PC-3 (cell line): ENCODE measurements at regions not wholly inside any gene's neighbourhood (a gene's known extent, or its start where the extent isn't known, plus 50 kb on each side); places are given as distances from the start of the nearest gene placed in this dataset.
"Not testable (repeated sequence)": the region's sequence is repeated elsewhere in the genome, so short reads cannot be mapped to it uniquely, and the experiment has no call there.

Source experiments
- ATAC-seq: fragments of 200-7000 bp; cut with Tn5 transposase; 2 replicates; pipeline ENCODE4 v1.9.1; 2020; ENCODE audit warnings: mild to moderate bottlenecking, moderate library complexity
- BruUV-seq: library from RNA; stranded (reverse); fragments of 400-500 nt; replicated peaks from 2 replicates; lab custom pipeline; 2021; lab: Mats Ljungman, UMichigan
- CTCF ChIA-PET: fragments of 300-600 bp; sonication (Branson Sonifier 250); formaldehyde crosslinking; loops from one replicate; lab custom pipeline; 2022; ENCODE audit warnings: antibody characterized with exemption; lab: Charles Lee
- POLR2A ChIA-PET: fragments of 300-600 bp; sonication (Branson Sonifier 250); formaldehyde crosslinking; loops from one replicate; lab custom pipeline; 2022; ENCODE audit warnings: antibody characterized with exemption; ENCODE audit not compliant: unreplicated experiment; lab: Charles Lee
- DNase-seq: peaks from one replicate; pipeline ENCODE4 v3.0.0-alpha.2; 2015
- H2AFZ ChIP-seq: fragments of 300-600 bp; sonication (generic); 2 replicates; pipeline ENCODE4 v1.6.0; 2016; ENCODE audit warnings: antibody characterized with exemption, low read length
- H3F3A ChIP-seq: fragments of 300-600 bp; sonication (generic); one replicate; pipeline ENCODE4 v1.6.0; 2017; ENCODE audit warnings: antibody characterized with exemption, low read length, control low read depth, mild to moderate bottlenecking; ENCODE audit not compliant: unreplicated experiment
- H3K27ac ChIP-seq: fragments of 300-600 bp; sonication (generic); 2 replicates; pipeline ENCODE4 v1.5.1; 2016; ENCODE audit warnings: mild to moderate bottlenecking, low read length
- H3K27me3 ChIP-seq: fragments of 300-600 bp; sonication (generic); 2 replicates; pipeline ENCODE4 v1.6.1; 2016; ENCODE audit warnings: low read length, mixed read lengths
- H3K36me3 ChIP-seq: fragments of 300-600 bp; sonication (generic); 2 replicates; pipeline ENCODE4 v1.6.1; 2016; ENCODE audit warnings: low read depth, mixed run types, low read length, mixed read lengths
- H3K4me1 ChIP-seq: fragments of 300-600 bp; sonication (generic); 2 replicates; pipeline ENCODE4 v1.5.1; 2016; ENCODE audit warnings: low read length; ENCODE audit not compliant: insufficient read depth
- H3K4me2 ChIP-seq: fragments of 300-600 bp; sonication (generic); 2 replicates; pipeline ENCODE4 v1.6.0; 2016; ENCODE audit warnings: low read length
- H3K4me3 ChIP-seq: fragments of 300-600 bp; sonication (generic); 2 replicates; pipeline ENCODE4 v1.5.1; 2016; ENCODE audit warnings: mild to moderate bottlenecking, low read length, mixed read lengths
- H3K79me2 ChIP-seq: fragments of 300-600 bp; sonication (generic); 2 replicates; pipeline ENCODE4 v1.6.1; 2017; ENCODE audit warnings: low read length, mixed read lengths
- H3K9ac ChIP-seq: fragments of 300-600 bp; sonication (generic); 2 replicates; pipeline ENCODE4 v1.6.0; 2016; ENCODE audit warnings: mild to moderate bottlenecking, low read length
- H3K9me2 ChIP-seq: fragments of 300-600 bp; sonication (generic); replicated peaks from 2 replicates; pipeline ENCODE4 v1.6.1; 2016; ENCODE audit warnings: mixed run types, low read length, mixed read lengths
- H3K9me3 ChIP-seq: fragments of 300-600 bp; sonication (generic); 2 replicates; pipeline ENCODE4 v1.6.1; 2016; ENCODE audit warnings: low read length, mixed read lengths
- H4K20me1 ChIP-seq: fragments of 300-600 bp; sonication (generic); 2 replicates; pipeline ENCODE4 v1.6.1; 2016; ENCODE audit warnings: low read length, mixed read lengths
- EZH2 ChIP-seq: fragments of 300-600 bp; sonication (generic); IDR thresholded peaks from one replicate; pipeline ENCODE4 v1.6.1; 2017; ENCODE audit warnings: antibody characterized with exemption, mild to moderate bottlenecking, low read length; ENCODE audit not compliant: unreplicated experiment
- EZH2phosphoT487 ChIP-seq: fragments of 300-600 bp; sonication (generic); IDR thresholded peaks from 2 replicates; pipeline ENCODE4 v1.6.1; 2018; ENCODE audit warnings: mild to moderate bottlenecking, antibody characterized with exemption, low read length, borderline replicate concordance
- intact Hi-C: fragments of 100-400 bp; cut with micrococcal nuclease; formaldehyde crosslinking; loops from 2 replicates; pipeline ENCODE4 v1.9.0; 2023
- TF ChIP-seq, protein P1 (sequence below): fragments of 300-600 bp; sonication (generic); conservative IDR thresholded peaks from 2 replicates; pipeline ENCODE4 v1.5.1; 2017; ENCODE audit warnings: antibody characterized with exemption, low read depth, mild to moderate bottlenecking, low read length

DNA sequence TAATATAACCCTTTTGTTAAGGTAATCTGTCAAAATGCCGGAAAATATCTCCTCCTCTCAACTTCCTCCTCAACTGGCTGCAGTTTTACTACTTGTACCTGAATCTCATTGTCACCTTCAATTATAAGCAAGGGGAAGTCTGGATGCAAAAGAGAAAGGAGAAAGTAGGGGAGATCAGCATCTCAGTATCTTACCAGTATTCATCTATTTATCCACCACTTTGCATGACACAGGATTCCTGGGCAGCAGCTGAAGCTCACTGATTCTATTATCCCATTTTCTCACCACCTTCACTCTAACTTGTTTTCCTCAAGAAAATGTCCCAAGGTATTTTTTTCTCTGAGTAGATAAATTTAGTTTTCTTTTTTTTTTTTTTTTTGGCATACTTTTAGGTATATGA lies 440.5 kb upstream of the CBLB start:
- ATAC-seq = no peak
- CTCF ChIA-PET = no interaction called here
- Histone ChIP-seq H3K4me3 (no peak overlapping the region), H3K36me3 (no peaks in the 10 kb centered on the region), H3K9ac (no peak overlapping the region), H3F3A (no peaks in the 10 kb centered on the region), H4K20me1 (no peaks in the 10 kb centered on the region), H3K27ac (no peak overlapping the region), H3K79me2 (no peaks in the 10 kb centered on the region), H3K27me3 (no peaks in the 10 kb centered on the region), H3K9me3 (no peaks in the 10 kb centered on the region), H3K9me2 (no peaks in the 10 kb centered on the region), H3K4me1 (no peaks in the 10 kb centered on the region), H2AFZ (no peak overlapping the region), H3K4me2 (no peak overlapping the region)
- intact Hi-C loops = no loop called here
- no TSS peak for BruUV-seq
- TF ChIP-seq, protein P1, sequence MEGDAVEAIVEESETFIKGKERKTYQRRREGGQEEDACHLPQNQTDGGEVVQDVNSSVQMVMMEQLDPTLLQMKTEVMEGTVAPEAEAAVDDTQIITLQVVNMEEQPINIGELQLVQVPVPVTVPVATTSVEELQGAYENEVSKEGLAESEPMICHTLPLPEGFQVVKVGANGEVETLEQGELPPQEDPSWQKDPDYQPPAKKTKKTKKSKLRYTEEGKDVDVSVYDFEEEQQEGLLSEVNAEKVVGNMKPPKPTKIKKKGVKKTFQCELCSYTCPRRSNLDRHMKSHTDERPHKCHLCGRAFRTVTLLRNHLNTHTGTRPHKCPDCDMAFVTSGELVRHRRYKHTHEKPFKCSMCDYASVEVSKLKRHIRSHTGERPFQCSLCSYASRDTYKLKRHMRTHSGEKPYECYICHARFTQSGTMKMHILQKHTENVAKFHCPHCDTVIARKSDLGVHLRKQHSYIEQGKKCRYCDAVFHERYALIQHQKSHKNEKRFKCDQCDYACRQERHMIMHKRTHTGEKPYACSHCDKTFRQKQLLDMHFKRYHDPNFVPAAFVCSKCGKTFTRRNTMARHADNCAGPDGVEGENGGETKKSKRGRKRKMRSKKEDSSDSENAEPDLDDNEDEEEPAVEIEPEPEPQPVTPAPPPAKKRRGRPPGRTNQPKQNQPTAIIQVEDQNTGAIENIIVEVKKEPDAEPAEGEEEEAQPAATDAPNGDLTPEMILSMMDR = no peak
- TF ChIP-seq EZH2 = no peak
- no peak for TF ChIP-seq EZH2phosphoT487
- DNase-seq = no peak
- POLR2A ChIA-PET = no interaction called here

DNA sequence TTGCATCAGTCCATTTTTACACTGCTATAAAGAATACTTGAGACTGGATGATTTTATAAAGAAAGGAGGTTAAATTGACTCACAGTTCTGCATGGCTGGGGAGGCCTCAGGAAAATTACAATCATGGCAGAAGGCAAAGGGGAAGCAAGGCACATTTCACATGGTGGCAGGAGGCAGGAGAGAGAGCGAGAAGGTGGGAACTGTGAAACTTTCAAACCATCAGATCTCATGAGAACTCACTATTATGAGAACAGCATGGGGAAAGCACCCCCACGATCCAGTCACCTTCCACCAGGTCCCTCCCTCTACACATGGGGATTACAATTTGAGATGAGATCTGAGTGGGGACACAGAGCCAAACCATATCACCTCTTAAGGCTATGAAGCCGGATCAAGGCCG lies 441.0 kb upstream of the CBLB start:
- H3K4me3 ChIP-seq, H3K27me3 ChIP-seq, CTCF ChIA-PET, H2AFZ ChIP-seq, H3K9ac ChIP-seq, intact Hi-C loops, H3K9me2 ChIP-seq, H3K9me3 ChIP-seq, H3K4me2 ChIP-seq, H3K79me2 ChIP-seq, H3K27ac ChIP-seq, POLR2A ChIA-PET, ATAC-seq, H3K36me3 ChIP-seq, DNase-seq, H3K4me1 ChIP-seq, H3F3A ChIP-seq, BruUV-seq, H4K20me1 ChIP-seq: not testable (repeated sequence)

DNA sequence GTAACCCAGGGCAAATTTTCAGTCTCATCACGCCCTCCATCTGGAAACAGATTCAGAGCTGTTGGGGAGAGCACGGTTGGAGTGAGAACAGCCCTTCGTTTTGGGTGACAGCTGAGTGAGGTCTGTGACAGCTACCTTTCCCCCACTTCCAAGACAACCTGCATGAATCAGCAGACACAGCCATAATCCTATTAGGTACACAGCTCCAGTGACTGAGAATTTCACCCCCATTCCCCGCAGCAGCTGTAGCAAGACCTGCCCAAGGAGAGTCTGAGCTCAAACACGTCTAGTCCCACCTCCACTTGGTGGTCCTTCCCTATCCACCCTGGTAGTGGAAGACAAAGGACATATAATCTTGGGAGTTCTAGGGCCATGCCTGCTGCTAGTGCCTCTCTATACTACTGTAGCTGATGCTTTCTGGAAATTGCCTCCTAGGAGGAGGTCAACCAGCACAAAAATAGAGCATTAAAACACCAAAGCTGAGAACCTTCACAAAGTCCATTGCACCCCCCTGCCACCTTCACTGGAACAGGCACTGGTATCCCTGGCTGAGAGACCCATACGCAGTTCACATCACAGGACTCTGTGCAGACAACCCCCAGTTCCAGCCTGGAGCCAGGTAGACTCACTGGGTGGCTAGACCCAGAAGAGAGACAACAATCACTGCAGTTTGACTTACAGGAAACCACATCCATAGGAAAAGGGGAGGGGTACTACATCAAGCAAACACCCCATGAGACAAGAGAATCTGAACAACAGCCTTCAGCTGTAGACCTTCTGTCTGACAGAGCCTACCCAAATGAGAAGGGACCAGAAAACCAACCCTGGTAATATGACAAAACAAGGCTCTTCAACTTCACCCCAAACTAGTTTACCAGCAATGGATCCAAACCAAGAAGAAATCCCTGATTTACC lies 448.6 kb upstream of the CBLB start:
- Histone ChIP-seq H3K9ac (no peak overlapping the region), H3F3A (no peaks in the 10 kb centered on the region), H3K36me3 (no peaks in the 10 kb centered on the region), H3K4me1 (peaks cover 5% of the 10 kb centered on the region; the same call in 1 of the 2 replicates), H3K27ac (no peak overlapping the region), H2AFZ (no peak overlapping the region), H3K27me3 (no peaks in the 10 kb centered on the region), H3K4me2 (no peak overlapping the region), H3K9me3 (no peaks in the 10 kb centered on the region), H3K79me2 (no peaks in the 10 kb centered on the region), H3K9me2 (no peaks in the 10 kb centered on the region), H3K4me3 (no peak overlapping the region), H4K20me1 (no peaks in the 10 kb centered on the region)
- ChIA-PET CTCF (no interaction called here), POLR2A (no interaction called here)
- intact Hi-C loops = no loop called here
- BruUV-seq = no TSS peak
- no peak for TF ChIP-seq EZH2
- TF ChIP-seq EZH2phosphoT487 = no peak
- TF ChIP-seq, protein P1 = no peak
- no peak for DNase-seq
- ATAC-seq = no peak

DNA sequence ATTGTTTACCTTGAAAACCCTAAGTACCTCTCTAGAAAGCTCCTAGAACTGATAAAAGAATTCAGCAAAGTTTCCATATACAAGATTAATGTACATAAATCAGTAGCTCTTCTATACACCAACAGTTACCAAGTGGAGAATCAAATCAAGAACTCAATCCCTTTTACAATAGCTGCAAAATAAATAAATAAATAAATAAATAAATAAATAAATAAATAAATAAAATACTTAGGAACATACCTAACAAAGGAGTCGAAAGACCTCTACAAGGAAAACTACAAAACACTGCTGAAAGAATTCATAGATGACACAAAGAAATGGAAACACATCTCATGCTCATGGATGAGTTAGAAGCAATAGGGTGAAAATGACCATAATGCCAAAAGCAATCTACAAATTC lies 452.6 kb upstream of the CBLB start:
- H3F3A ChIP-seq, POLR2A ChIA-PET, DNase-seq, H3K27ac ChIP-seq, H3K9me2 ChIP-seq, H3K4me3 ChIP-seq, CTCF ChIA-PET, H3K9ac ChIP-seq, H4K20me1 ChIP-seq, intact Hi-C loops, H3K27me3 ChIP-seq, H3K79me2 ChIP-seq, BruUV-seq, ATAC-seq, H3K36me3 ChIP-seq, H3K4me1 ChIP-seq, H2AFZ ChIP-seq, H3K4me2 ChIP-seq: not testable (repeated sequence)
- peaks cover 10% of the 10 kb centered on the region for H3K9me3 ChIP-seq
